ENCODE measurements at regions not wholly inside any gene's neighbourhood (a gene's known extent, or its start where the extent isn't known, plus 50 kb on each side); places are given as distances from the start of the nearest gene placed in this dataset.

DNA sequence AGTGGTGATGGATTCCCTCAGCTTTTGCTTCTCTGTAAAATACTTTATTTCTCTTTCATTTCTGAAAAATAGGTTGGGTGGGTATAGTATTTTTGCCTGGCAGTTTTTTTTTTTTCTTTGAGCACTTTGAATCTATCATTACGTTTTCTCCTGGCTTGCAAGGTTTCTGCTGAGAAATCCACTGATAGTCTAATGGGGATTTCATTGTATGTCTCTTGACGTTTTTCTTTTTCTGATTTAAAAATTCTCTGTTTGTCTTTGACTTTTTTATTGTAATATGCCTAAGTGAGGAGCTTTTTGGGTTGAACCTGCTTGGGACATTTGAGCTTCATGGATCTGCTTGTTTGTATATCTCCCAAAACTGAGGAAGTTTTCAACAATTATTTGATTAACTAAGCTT lies 606.0 kb downstream of the KCNH5 start:
- TF ChIP-seq, protein P1, sequence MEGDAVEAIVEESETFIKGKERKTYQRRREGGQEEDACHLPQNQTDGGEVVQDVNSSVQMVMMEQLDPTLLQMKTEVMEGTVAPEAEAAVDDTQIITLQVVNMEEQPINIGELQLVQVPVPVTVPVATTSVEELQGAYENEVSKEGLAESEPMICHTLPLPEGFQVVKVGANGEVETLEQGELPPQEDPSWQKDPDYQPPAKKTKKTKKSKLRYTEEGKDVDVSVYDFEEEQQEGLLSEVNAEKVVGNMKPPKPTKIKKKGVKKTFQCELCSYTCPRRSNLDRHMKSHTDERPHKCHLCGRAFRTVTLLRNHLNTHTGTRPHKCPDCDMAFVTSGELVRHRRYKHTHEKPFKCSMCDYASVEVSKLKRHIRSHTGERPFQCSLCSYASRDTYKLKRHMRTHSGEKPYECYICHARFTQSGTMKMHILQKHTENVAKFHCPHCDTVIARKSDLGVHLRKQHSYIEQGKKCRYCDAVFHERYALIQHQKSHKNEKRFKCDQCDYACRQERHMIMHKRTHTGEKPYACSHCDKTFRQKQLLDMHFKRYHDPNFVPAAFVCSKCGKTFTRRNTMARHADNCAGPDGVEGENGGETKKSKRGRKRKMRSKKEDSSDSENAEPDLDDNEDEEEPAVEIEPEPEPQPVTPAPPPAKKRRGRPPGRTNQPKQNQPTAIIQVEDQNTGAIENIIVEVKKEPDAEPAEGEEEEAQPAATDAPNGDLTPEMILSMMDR (IDR thresholded peaks at IDR 0.05; ENCODE audit: insufficient read depth, missing control alignments), result no peak
- no peak for FAIRE-seq
- DNase-seq (ENCODE audit: insufficient read length, low spot score), result no peak

- TF ChIP-seq, protein P1 (IDR thresholded peaks at IDR 0.05; ENCODE audit: insufficient read depth, missing control alignments), result no peak
- DNase-seq (ENCODE audit: insufficient read length, low spot score) (no peak), FAIRE-seq (no peak)
Observed at GRCh38 chr14:62443796-62444195, 601.5 kb downstream of the KCNH5 start.

- FAIRE-seq (no peak), DNase-seq (ENCODE audit: insufficient read length, low spot score) (no peak)
Observed at GRCh38 chr14:62445570-62445969, 599.7 kb downstream of the KCNH5 start.

GRCh38 chr14:62451221-62451620 lies 594.0 kb downstream of the KCNH5 start:
- DNase-seq (ENCODE audit: insufficient read length, low spot score) (no peak), FAIRE-seq (no peak)
- TF ChIP-seq, protein P1 (IDR thresholded peaks at IDR 0.05; ENCODE audit: insufficient read depth, missing control alignments), result no peak

More at GRCh38 chr14:62445570-62445969, 599.7 kb downstream of the KCNH5 start:
- TF ChIP-seq, protein P1 (IDR thresholded peaks at IDR 0.05; ENCODE audit: insufficient read depth, missing control alignments), result no peak

DNA sequence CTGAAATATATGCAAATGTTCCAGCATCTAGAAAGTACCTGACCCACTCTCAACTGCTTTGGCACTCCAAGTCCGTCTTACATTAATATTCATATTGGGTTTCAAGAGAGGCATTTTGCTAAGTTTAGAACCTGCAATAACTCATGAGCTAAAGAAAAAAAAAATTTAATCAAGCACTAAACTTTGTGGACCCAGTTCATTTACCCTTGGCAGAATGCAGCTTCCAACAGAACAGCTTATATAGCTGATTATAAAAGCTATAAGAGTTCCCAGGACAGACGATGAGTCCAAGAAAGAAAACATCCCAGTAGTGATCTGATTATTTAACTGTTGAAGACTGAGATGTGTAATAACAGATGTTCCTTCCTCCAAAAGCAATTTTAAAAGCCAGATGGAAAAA lies 592.0 kb downstream of the KCNH5 start:
- FAIRE-seq, result no peak
- no peak for DNase-seq (ENCODE audit: insufficient read length, low spot score)
- TF ChIP-seq, protein P1 (IDR thresholded peaks at IDR 0.05; ENCODE audit: insufficient read depth, missing control alignments), result no peak

DNA sequence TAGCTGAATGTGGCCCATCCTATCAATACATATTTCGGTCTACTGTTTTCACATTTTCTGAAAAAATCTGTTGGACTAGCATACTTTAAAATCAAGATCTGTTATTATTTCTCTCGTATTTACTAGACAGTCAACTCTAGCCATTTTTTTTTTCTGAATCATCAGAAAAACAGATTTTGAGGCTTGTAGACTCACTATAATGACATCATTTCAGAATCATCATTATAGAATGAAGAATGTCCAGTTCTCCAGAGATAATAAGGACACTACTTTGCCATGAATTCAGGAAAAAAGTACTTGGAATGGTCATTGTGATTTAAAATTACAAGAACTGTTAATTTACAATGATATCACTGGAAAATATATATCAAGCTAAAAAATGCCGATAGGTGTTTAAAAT lies 589.8 kb downstream of the KCNH5 start:
- DNase-seq (ENCODE audit: insufficient read length, low spot score) (no peak), FAIRE-seq (no peak)
- TF ChIP-seq, protein P1 (IDR thresholded peaks at IDR 0.05; ENCODE audit: insufficient read depth, missing control alignments), result no peak

DNA sequence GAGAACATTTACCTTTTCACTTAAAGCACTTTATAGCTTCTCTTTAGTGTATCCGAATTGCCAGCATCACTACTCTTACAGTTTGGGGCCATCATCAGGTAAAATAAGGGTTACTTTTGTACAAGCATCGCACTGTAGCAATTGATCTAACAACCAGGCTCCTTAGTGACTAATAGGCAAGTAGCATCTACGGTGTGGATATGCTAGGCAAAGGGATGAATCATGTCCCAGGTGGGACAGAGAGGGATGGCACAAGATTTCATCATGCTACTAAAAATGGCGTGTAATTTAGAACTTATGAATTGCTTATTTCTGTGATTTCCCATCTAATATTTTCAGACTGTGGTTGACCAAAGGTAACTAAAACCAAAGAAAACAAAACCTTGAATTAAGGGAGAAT lies 582.3 kb downstream of the KCNH5 start:
- FAIRE-seq, result no peak
- TF ChIP-seq, protein P1 (IDR thresholded peaks at IDR 0.05; ENCODE audit: insufficient read depth, missing control alignments), result no peak
- no peak for DNase-seq (ENCODE audit: insufficient read length, low spot score)
